Mesenchymal stem cell (in vitro differentiated cells and primary cell): ENCODE measurements at regions not wholly inside any gene's neighbourhood (a gene's known extent, or its start where the extent isn't known, plus 50 kb on each side); places are given as distances from the start of the nearest gene placed in this dataset.

Experiments used
- DNase-seq: peaks from one replicate; pipeline ENCODE4 v3.0.0-alpha.2; 2013
- H2AFZ ChIP-seq: one replicate; pipeline ENCODE4 v1.6.1; 2013; ENCODE audit warnings: low read depth, mild to moderate bottlenecking, control low read depth, inconsistent platforms, low read length, moderate library complexity
- H2AK5ac ChIP-seq: 2 replicates; pipeline ENCODE4 v1.6.1; 2013; ENCODE audit warnings: low read length, moderate library complexity, mild to moderate bottlenecking, inconsistent platforms; ENCODE audit not compliant: severe bottlenecking
- H2BK120ac ChIP-seq: one replicate; pipeline ENCODE4 v1.6.1; 2013; ENCODE audit warnings: low read depth, mild to moderate bottlenecking, inconsistent platforms, low read length, moderate library complexity
- H2BK12ac ChIP-seq, 2 experiments: one replicate each; pipeline ENCODE4 v1.6.1; 2013; ENCODE audit warnings: inconsistent platforms in 2 of 2, low read length in 2 of 2, mild to moderate bottlenecking in 2 of 2, moderate library complexity in 2 of 2, control low read depth in 1 of 2
- H2BK15ac ChIP-seq: one replicate; pipeline ENCODE4 v1.6.1; 2013; ENCODE audit warnings: mild to moderate bottlenecking, low read depth, inconsistent platforms; ENCODE audit not compliant: poor library complexity, severe bottlenecking
- H2BK5ac ChIP-seq: 2 replicates; pipeline ENCODE4 v1.6.1; 2013; ENCODE audit warnings: low read depth, mild to moderate bottlenecking, low read length, control low read depth, inconsistent platforms; ENCODE audit not compliant: poor library complexity, severe bottlenecking
- H3K14ac ChIP-seq, 2 experiments: one replicate each; pipeline ENCODE4 v1.6.1; 2013; ENCODE audit warnings: inconsistent platforms in 2 of 2, low read length in 2 of 2, control low read depth in 1 of 2, mild to moderate bottlenecking in 1 of 2, moderate library complexity in 1 of 2
- H3K18ac ChIP-seq, 2 experiments: one replicate each; pipeline ENCODE4 v1.6.1; 2013; ENCODE audit warnings: inconsistent platforms in 2 of 2, low read length in 2 of 2, control low read depth in 1 of 2, low read depth in 1 of 2, mild to moderate bottlenecking in 1 of 2
- H3K23ac ChIP-seq, 2 experiments: one replicate each; pipeline ENCODE4 v1.6.1; 2013; ENCODE audit warnings: inconsistent platforms in 2 of 2, low read length in 2 of 2, mild to moderate bottlenecking in 2 of 2, moderate library complexity in 2 of 2, control low read depth in 1 of 2
- H3K27ac ChIP-seq: 2 replicates; pipeline ENCODE4 v1.5.1; 2013; ENCODE audit warnings: mild to moderate bottlenecking, moderate library complexity, low read length, control low read depth, inconsistent platforms; ENCODE audit not compliant: poor library complexity, severe bottlenecking
- H3K27me3 ChIP-seq, 2 experiments: 2 replicates each; pipeline versions ENCODE4 v1.6.1 to v1.7.0; 2013; ENCODE audit warnings: low read length in 2 of 2, mild to moderate bottlenecking in 2 of 2, moderate library complexity in 2 of 2, control low read depth in 1 of 2, inconsistent platforms in 1 of 2; ENCODE audit not compliant: control insufficient read depth in 1 of 2, insufficient read depth in 1 of 2
- H3K36me3 ChIP-seq, 2 experiments: 2 replicates each; pipeline versions ENCODE4 v1.6.1 to v1.7.0; 2013; ENCODE audit warnings: low read length in 2 of 2, control low read depth in 1 of 2, inconsistent platforms in 1 of 2, low read depth in 1 of 2, mild to moderate bottlenecking in 1 of 2; ENCODE audit not compliant: insufficient read depth in 2 of 2, control insufficient read depth in 1 of 2
- H3K4ac ChIP-seq, 2 experiments: one replicate each; pipeline ENCODE4 v1.6.1; 2013; ENCODE audit warnings: inconsistent platforms in 2 of 2, low read length in 2 of 2, mild to moderate bottlenecking in 2 of 2, moderate library complexity in 2 of 2, control low read depth in 1 of 2, low read depth in 1 of 2
- H3K4me1 ChIP-seq: 2 replicates; pipeline ENCODE4 v1.6.1; 2013; ENCODE audit warnings: low read depth, low read length, control low read depth; ENCODE audit not compliant: control insufficient read depth, insufficient read depth
- H3K4me2 ChIP-seq: 2 replicates; pipeline ENCODE4 v1.6.1; 2013; ENCODE audit warnings: low read length, mild to moderate bottlenecking, inconsistent platforms; ENCODE audit not compliant: poor library complexity, severe bottlenecking
- H3K4me3 ChIP-seq, 2 experiments: 2 replicates each; pipeline versions ENCODE4 v1.5.1 to v1.7.0; 2013; ENCODE audit warnings: low read length in 2 of 2, mild to moderate bottlenecking in 2 of 2, control low read depth in 1 of 2, low read depth in 1 of 2; ENCODE audit not compliant: insufficient read depth in 1 of 2
- H3K79me1 ChIP-seq: replicated peaks from 2 replicates; pipeline ENCODE4 v1.6.1; 2013; ENCODE audit warnings: mild to moderate bottlenecking, control low read depth, low read length, inconsistent platforms; ENCODE audit not compliant: poor library complexity, severe bottlenecking
- H3K9ac ChIP-seq: 2 replicates; pipeline ENCODE4 v1.7.0; 2013; ENCODE audit warnings: mild to moderate bottlenecking, low read length, moderate library complexity
- H3K9me3 ChIP-seq: 2 replicates; pipeline ENCODE4 v1.7.0; 2013; ENCODE audit warnings: mild to moderate bottlenecking, low read length; ENCODE audit not compliant: control insufficient read depth
- H4K8ac ChIP-seq: one replicate; pipeline ENCODE4 v1.6.1; 2013; ENCODE audit warnings: inconsistent platforms, mild to moderate bottlenecking, low read length, moderate library complexity
- H4K91ac ChIP-seq: one replicate; pipeline ENCODE4 v1.6.1; 2013; ENCODE audit warnings: mild to moderate bottlenecking, low read length, inconsistent platforms
- WGBS: methylation state at CpG from one replicate; pipeline ENCODE4 v1.1.7; 2013; ENCODE audit warnings: mixed read lengths; 5-methylcytosine and 5-hydroxymethylcytosine counted together

GRCh38 chr1:34653110-34653509 is 101.7 kb upstream of the GJB5 start:
- H3K4me2 ChIP-seq: no peak overlapping the region
- no peak overlapping the region for H3K9ac ChIP-seq
- no peak for DNase-seq
- no peak overlapping the region for H2BK5ac ChIP-seq
- H3K4me3 ChIP-seq: no peak overlapping the region
- H3K4ac ChIP-seq: no peak overlapping the region
- no peak overlapping the region for H2BK120ac ChIP-seq
- H2BK12ac ChIP-seq: no peak overlapping the region
- H3K27me3 ChIP-seq: peaks cover 0 to 84% of the 10 kb centered on the region in 2 experiments
- no peak overlapping the region for H3K23ac ChIP-seq
- WGBS: 67% methylated on average over 7 of the region's 7 CpGs
- H2AK5ac ChIP-seq: no peak overlapping the region
- no peak overlapping the region for H4K8ac ChIP-seq
- H3K27ac ChIP-seq: no peak overlapping the region
- no peaks in the 10 kb centered on the region for H3K79me1 ChIP-seq
- H4K91ac ChIP-seq: no peak overlapping the region
- no peaks in the 10 kb centered on the region for H3K9me3 ChIP-seq
- no peak overlapping the region for H2AFZ ChIP-seq
- H3K4me1 ChIP-seq: no peaks in the 10 kb centered on the region
- H3K14ac ChIP-seq: no peak overlapping the region
- H3K36me3 ChIP-seq: no peaks in the 10 kb centered on the region
- no peak overlapping the region for H3K18ac ChIP-seq
- H2BK15ac ChIP-seq: no peak overlapping the region

GRCh38 chr1:34655206-34655874 is 99.5 kb upstream of the GJB5 start:
- no peak overlapping the region for H3K4me3 ChIP-seq

GRCh38 chr1:34655875-34656240 is 99.0 kb upstream of the GJB5 start:
- Histone ChIP-seq H3K4me3 (no peak overlapping the region), H2BK120ac (no peak overlapping the region), H4K8ac (no peak overlapping the region), H3K4me2 (no peak overlapping the region), H3K9ac (no peak overlapping the region), H2BK12ac (no peak overlapping the region), H2AK5ac (no peak overlapping the region), H3K4me1 (no peaks in the 10 kb centered on the region), H3K27me3 (peaks cover 0 to 83% of the 10 kb centered on the region in 2 experiments), H4K91ac (no peak overlapping the region), H3K4ac (no peak overlapping the region), H2BK15ac (no peak overlapping the region), H3K9me3 (no peaks in the 10 kb centered on the region), H2BK5ac (no peak overlapping the region), H3K27ac (no peak overlapping the region), H3K18ac (no peak overlapping the region), H3K14ac (no peak overlapping the region), H3K23ac (no peak overlapping the region), H3K36me3 (no peaks in the 10 kb centered on the region), H2AFZ (no peak overlapping the region), H3K79me1 (no peaks in the 10 kb centered on the region)
- WGBS: 78% methylated on average over 4 of the region's 4 CpGs
- DNase-seq: no peak

More at GRCh38 chr1:34655206-34655874, 99.5 kb upstream of the GJB5 start:
- Histone ChIP-seq H2AFZ (no peak overlapping the region), H2BK12ac (no peak overlapping the region), H3K14ac (no peak overlapping the region), H2AK5ac (no peak overlapping the region), H3K18ac (no peak overlapping the region), H3K79me1 (no peaks in the 10 kb centered on the region), H2BK5ac (no peak overlapping the region), H4K8ac (no peak overlapping the region), H3K9me3 (no peaks in the 10 kb centered on the region), H3K27me3 (peaks cover 0 to 84% of the 10 kb centered on the region in 2 experiments), H3K4me1 (no peaks in the 10 kb centered on the region), H3K9ac (no peak overlapping the region), H2BK120ac (no peak overlapping the region), H4K91ac (no peak overlapping the region), H3K27ac (no peak overlapping the region), H3K36me3 (no peaks in the 10 kb centered on the region), H3K4ac (no peak overlapping the region), H3K4me2 (no peak overlapping the region), H2BK15ac (no peak overlapping the region), H3K23ac (no peak overlapping the region)
- 56% methylated on average over 4 of the region's 4 CpGs for WGBS
- DNase-seq: no peak

GRCh38 chr1:34656299-34656698 is 98.5 kb upstream of the GJB5 start:
- no peak overlapping the region for H3K9ac ChIP-seq

More at GRCh38 chr1:34656299-34656698, 98.5 kb upstream of the GJB5 start:
- no peak overlapping the region for H2AK5ac ChIP-seq
- no peak overlapping the region for H2BK12ac ChIP-seq
- no peaks in the 10 kb centered on the region for H3K9me3 ChIP-seq
- no peak for DNase-seq
- no peak overlapping the region for H2BK5ac ChIP-seq
- H3K18ac ChIP-seq: no peak overlapping the region
- H2AFZ ChIP-seq: no peak overlapping the region
- H4K8ac ChIP-seq: no peak overlapping the region
- no peak overlapping the region for H3K4me2 ChIP-seq
- H3K4ac ChIP-seq: no peak overlapping the region
- H3K27me3 ChIP-seq: peaks cover 0 to 84% of the 10 kb centered on the region in 2 experiments
- no peak overlapping the region for H4K91ac ChIP-seq
- H3K23ac ChIP-seq: no peak overlapping the region
- no peak overlapping the region for H3K27ac ChIP-seq
- WGBS: 64% methylated on average over 2 of the region's 3 CpGs
- H3K36me3 ChIP-seq: no peaks in the 10 kb centered on the region
- H2BK15ac ChIP-seq: no peak overlapping the region
- no peaks in the 10 kb centered on the region for H3K79me1 ChIP-seq
- H3K4me3 ChIP-seq: no peak overlapping the region
- H3K4me1 ChIP-seq: no peaks in the 10 kb centered on the region
- no peak overlapping the region for H2BK120ac ChIP-seq
- no peak overlapping the region for H3K14ac ChIP-seq
